KMS-11 (cell line): ENCODE measurements at regions not wholly inside any gene's neighbourhood (a gene's known extent, or its start where the extent isn't known, plus 50 kb on each side); places are given as distances from the start of the nearest gene placed in this dataset.

ENCODE experiments used
- H2AFZ ChIP-seq: fragments of 200-600 bp; sonication (generic); 2 replicates; pipeline ENCODE4 v1.6.1; 2016; ENCODE audit warnings: antibody characterized with exemption, mixed run types, low read depth
- H3K27ac ChIP-seq: fragments of 200-600 bp; sonication (generic); 2 replicates; pipeline ENCODE4 v1.6.1; 2016; ENCODE audit warnings: mild to moderate bottlenecking, mixed run types
- H3K27me3 ChIP-seq: fragments of 200-600 bp; sonication (generic); 2 replicates; pipeline ENCODE4 v1.6.1; 2017; ENCODE audit warnings: mild to moderate bottlenecking, low read depth, mixed run types, moderate library complexity; ENCODE audit not compliant: insufficient read depth
- H3K36me3 ChIP-seq: fragments of 200-600 bp; sonication (generic); 2 replicates; pipeline ENCODE4 v1.6.1; 2017; ENCODE audit warnings: mild to moderate bottlenecking, mixed run types; ENCODE audit not compliant: insufficient read depth
- H3K4me1 ChIP-seq: fragments of 200-600 bp; sonication (generic); 2 replicates; pipeline ENCODE4 v1.6.1; 2016; ENCODE audit warnings: mild to moderate bottlenecking, low read depth, mixed run types; ENCODE audit not compliant: poor library complexity, severe bottlenecking
- H3K4me2 ChIP-seq: fragments of 200-600 bp; sonication (generic); 2 replicates; pipeline ENCODE4 v1.7.0; 2016; ENCODE audit warnings: mild to moderate bottlenecking, mixed run types
- H3K4me3 ChIP-seq: fragments of 200-600 bp; sonication (generic); IDR thresholded peaks from 2 replicates; pipeline ENCODE4 v1.6.1; 2017; ENCODE audit warnings: low read depth, low read length, mixed read lengths; ENCODE audit not compliant: insufficient read depth
- H3K79me2 ChIP-seq: fragments of 200-600 bp; sonication (generic); 2 replicates; pipeline ENCODE4 v1.6.1; 2016; ENCODE audit warnings: low read depth, mixed run types; ENCODE audit not compliant: insufficient read depth
- H3K9ac ChIP-seq: fragments of 200-600 bp; sonication (generic); 2 replicates; pipeline ENCODE4 v1.6.1; 2016; ENCODE audit warnings: mild to moderate bottlenecking, mixed run types
- H4K20me1 ChIP-seq: fragments of 200-600 bp; sonication (generic); 2 replicates; pipeline ENCODE4 v1.6.1; 2016; ENCODE audit warnings: mild to moderate bottlenecking, mixed run types; ENCODE audit not compliant: insufficient read depth
- TF ChIP-seq, protein P1 (sequence below): fragments of 200-600 bp; sonication (generic); conservative IDR thresholded peaks from 2 replicates; pipeline ENCODE4 v1.6.1; 2017; ENCODE audit warnings: low read depth, mild to moderate bottlenecking, antibody characterized with exemption, low read length, moderate library complexity, mixed read lengths

DNA sequence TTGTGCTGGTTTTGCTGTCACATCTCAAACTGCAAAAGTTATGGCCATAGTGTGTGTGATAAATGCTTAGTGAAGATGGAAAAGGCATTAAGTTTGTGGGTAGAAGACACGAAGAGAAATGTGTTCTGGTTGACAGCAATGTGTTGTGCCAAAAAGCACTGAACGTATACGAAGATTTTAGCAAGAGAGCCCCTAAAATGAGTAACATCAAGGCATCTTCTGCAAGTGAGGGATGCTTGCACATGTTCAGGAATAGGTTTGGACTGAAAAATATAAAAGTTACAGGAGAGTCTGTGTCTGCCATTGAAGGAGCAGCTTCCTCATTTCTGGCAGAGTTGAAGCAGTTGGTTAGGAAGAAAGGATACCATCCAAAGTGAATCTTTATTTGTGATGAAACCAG is 167.1 kb downstream of the ADAMTS15 start:
- H3K79me2 ChIP-seq, result no peaks in the 10 kb centered on the region
- H3K27ac ChIP-seq, result no peak overlapping the region
- H3K4me1 ChIP-seq, result no peaks in the 10 kb centered on the region
- no peak overlapping the region for H3K4me3 ChIP-seq
- no peaks in the 10 kb centered on the region for H3K27me3 ChIP-seq
- no peaks in the 10 kb centered on the region for H3K36me3 ChIP-seq
- no peak overlapping the region for H3K4me2 ChIP-seq
- H2AFZ ChIP-seq, result no peak overlapping the region
- H3K9ac ChIP-seq, result no peak overlapping the region
- TF ChIP-seq, protein P1, sequence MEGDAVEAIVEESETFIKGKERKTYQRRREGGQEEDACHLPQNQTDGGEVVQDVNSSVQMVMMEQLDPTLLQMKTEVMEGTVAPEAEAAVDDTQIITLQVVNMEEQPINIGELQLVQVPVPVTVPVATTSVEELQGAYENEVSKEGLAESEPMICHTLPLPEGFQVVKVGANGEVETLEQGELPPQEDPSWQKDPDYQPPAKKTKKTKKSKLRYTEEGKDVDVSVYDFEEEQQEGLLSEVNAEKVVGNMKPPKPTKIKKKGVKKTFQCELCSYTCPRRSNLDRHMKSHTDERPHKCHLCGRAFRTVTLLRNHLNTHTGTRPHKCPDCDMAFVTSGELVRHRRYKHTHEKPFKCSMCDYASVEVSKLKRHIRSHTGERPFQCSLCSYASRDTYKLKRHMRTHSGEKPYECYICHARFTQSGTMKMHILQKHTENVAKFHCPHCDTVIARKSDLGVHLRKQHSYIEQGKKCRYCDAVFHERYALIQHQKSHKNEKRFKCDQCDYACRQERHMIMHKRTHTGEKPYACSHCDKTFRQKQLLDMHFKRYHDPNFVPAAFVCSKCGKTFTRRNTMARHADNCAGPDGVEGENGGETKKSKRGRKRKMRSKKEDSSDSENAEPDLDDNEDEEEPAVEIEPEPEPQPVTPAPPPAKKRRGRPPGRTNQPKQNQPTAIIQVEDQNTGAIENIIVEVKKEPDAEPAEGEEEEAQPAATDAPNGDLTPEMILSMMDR, result no peak
- no peaks in the 10 kb centered on the region for H4K20me1 ChIP-seq

DNA sequence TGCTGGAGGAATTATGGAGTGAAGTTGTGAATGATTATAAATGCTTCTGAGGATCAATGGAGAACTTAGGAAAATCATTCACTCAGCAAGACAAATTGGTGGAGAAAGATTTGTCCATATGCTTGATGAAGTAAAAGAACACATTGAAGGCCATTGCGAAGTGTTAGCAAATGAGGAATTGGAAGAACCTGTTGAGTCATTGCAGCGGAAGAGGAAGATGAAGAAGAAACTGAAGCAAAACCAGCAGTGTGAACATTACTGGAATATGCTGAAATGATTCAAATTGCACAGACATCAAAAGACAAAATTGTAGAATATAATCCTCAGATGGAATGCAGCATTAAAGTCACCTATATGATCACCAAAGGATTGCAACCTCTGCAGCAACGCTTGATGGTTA is 168.1 kb downstream of the ADAMTS15 start:
- H3K9ac ChIP-seq, result no peak overlapping the region
- no peaks in the 10 kb centered on the region for H3K4me1 ChIP-seq
- H3K27ac ChIP-seq, result no peak overlapping the region
- H2AFZ ChIP-seq, result no peak overlapping the region
- no peak overlapping the region for H3K4me3 ChIP-seq
- no peaks in the 10 kb centered on the region for H3K27me3 ChIP-seq
- TF ChIP-seq, protein P1, result no peak
- no peaks in the 10 kb centered on the region for H4K20me1 ChIP-seq
- H3K36me3 ChIP-seq, result no peaks in the 10 kb centered on the region
- no peaks in the 10 kb centered on the region for H3K79me2 ChIP-seq
- no peak overlapping the region for H3K4me2 ChIP-seq

DNA sequence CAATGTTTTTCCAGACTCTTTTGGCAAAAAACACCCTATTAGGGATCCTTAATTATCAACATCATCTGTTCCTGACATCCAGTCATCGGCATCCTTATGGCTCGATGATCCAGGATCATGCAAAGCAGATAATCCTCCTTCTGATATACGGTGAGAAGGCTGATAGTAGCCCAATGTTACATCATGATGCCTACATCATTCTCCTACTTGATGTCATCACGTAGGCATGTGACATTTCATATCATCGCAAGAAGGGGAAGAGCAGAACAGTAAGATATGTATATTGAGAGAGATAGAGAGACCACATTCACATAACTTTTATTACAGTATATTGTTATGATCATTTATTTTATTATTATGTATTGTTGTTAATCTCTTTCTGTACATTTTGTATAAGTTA is 168.6 kb downstream of the ADAMTS15 start:
- Histone ChIP-seq H3K4me3 (no peak overlapping the region), H3K9ac (no peak overlapping the region), H4K20me1 (no peaks in the 10 kb centered on the region), H3K4me2 (no peak overlapping the region), H3K4me1 (no peaks in the 10 kb centered on the region), H3K79me2 (no peaks in the 10 kb centered on the region), H3K27ac (no peak overlapping the region), H3K27me3 (no peaks in the 10 kb centered on the region), H3K36me3 (no peaks in the 10 kb centered on the region), H2AFZ (no peak overlapping the region)
- TF ChIP-seq, protein P1, result no peak

DNA sequence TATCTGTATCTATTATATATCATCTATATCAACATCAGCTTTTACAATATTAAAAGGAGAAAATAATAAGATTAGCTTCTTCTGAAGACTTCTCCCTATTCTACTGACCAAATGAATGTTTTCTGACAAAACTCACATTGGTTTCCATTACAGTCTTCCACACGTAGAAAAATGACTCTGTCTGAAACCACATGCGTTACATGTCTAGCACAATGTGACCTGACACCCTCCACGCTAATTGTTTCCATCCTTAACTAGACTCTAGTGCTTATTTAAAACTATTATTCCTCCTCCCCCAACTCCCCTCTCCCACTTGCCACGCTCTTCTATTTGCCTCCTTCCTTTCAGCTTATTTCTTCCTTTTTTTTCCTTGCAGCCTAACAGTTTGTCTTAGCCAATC is 172.1 kb downstream of the ADAMTS15 start:
- Histone ChIP-seq H3K36me3 (no peaks in the 10 kb centered on the region), H3K9ac (no peak overlapping the region), H2AFZ (no peak overlapping the region), H3K4me3 (no peak overlapping the region), H3K27me3 (no peaks in the 10 kb centered on the region), H3K4me1 (no peaks in the 10 kb centered on the region), H4K20me1 (no peaks in the 10 kb centered on the region), H3K79me2 (no peaks in the 10 kb centered on the region), H3K27ac (no peak overlapping the region), H3K4me2 (no peak overlapping the region)
- TF ChIP-seq, protein P1, result no peak

DNA sequence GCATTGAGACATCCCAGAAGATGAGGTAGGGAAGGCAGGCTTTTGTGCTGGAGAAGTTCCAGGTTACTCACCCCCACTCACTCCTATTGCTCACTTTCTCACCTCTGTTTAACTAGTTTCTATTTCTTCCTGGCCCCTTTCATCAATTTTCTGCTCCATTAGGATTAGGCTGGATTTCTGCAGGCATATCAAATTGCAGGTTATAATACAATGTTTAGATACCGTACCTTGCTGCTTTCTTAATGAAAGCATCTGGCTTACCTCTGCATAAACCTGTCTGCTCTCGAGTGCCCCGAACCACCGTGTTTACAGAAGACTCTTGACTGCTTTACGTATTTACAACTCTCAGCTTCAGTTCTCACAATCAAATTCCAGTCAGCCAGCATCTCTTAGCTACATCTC is 173.7 kb downstream of the ADAMTS15 start:
- Histone ChIP-seq H3K4me2 (no peak overlapping the region), H3K27ac (no peak overlapping the region), H3K4me1 (no peaks in the 10 kb centered on the region), H2AFZ (no peak overlapping the region), H3K4me3 (no peak overlapping the region), H3K9ac (no peak overlapping the region), H3K79me2 (no peaks in the 10 kb centered on the region), H4K20me1 (no peaks in the 10 kb centered on the region), H3K36me3 (no peaks in the 10 kb centered on the region), H3K27me3 (no peaks in the 10 kb centered on the region)
- TF ChIP-seq, protein P1, result no peak
